GM23338 (cell line): ENCODE measurements at regions not wholly inside any gene's neighbourhood (a gene's known extent, or its start where the extent isn't known, plus 50 kb on each side); places are given as distances from the start of the nearest gene placed in this dataset.

Experiments
- ATAC-seq: fragments of 200-7000 bp; cut with Tn5 transposase; 3 replicates; pipeline ENCODE4 v1.9.1; 2020
- DNase-seq: peaks from one replicate; pipeline ENCODE4 v3.0.0-alpha.2; 2015; ENCODE audit warnings: low spot score
- H2AFZ ChIP-seq: fragments of 200-600 bp; sonication (generic); 2 replicates; pipeline ENCODE4 v1.8.0; 2016; ENCODE audit warnings: antibody characterized with exemption, mild to moderate bottlenecking, moderate library complexity
- H3F3A ChIP-seq: fragments of 200-600 bp; sonication (generic); replicated peaks from 2 replicates; pipeline ENCODE4 v1.8.0; 2017; ENCODE audit warnings: antibody characterized with exemption, mixed run types, low read depth
- H3K27ac ChIP-seq: fragments of 200-600 bp; sonication (generic); 2 replicates; pipeline ENCODE4 v1.6.1; 2016; ENCODE audit warnings: low read depth
- H3K27me3 ChIP-seq: fragments of 200-600 bp; sonication (generic); 2 replicates; pipeline ENCODE4 v1.8.0; 2016; ENCODE audit warnings: mild to moderate bottlenecking, mixed run types, moderate library complexity; ENCODE audit not compliant: insufficient read depth
- H3K36me3 ChIP-seq: fragments of 200-600 bp; sonication (generic); 2 replicates; pipeline ENCODE4 v1.8.0; 2016; ENCODE audit warnings: mild to moderate bottlenecking; ENCODE audit not compliant: insufficient read depth
- H3K4me1 ChIP-seq: fragments of 200-600 bp; sonication (generic); 2 replicates; pipeline ENCODE4 v1.8.0; 2016; ENCODE audit warnings: mild to moderate bottlenecking, moderate library complexity; ENCODE audit not compliant: insufficient read depth
- H3K4me2 ChIP-seq: fragments of 200-600 bp; sonication (generic); 2 replicates; pipeline ENCODE4 v1.7.1; 2017; ENCODE audit warnings: mixed run types
- H3K4me3 ChIP-seq: fragments of 200-600 bp; sonication (generic); 2 replicates; pipeline ENCODE4 v1.6.1; 2016; ENCODE audit warnings: mixed run types
- H3K79me2 ChIP-seq: fragments of 200-600 bp; sonication (generic); replicated peaks from 2 replicates; pipeline ENCODE4 v1.8.0; 2017; ENCODE audit warnings: mild to moderate bottlenecking; ENCODE audit not compliant: insufficient read depth
- H3K9me2 ChIP-seq: fragments of 200-600 bp; sonication (generic); 2 replicates; pipeline ENCODE4 v1.8.0; 2017; ENCODE audit not compliant: insufficient read depth
- H4K20me1 ChIP-seq: fragments of 200-600 bp; sonication (generic); replicated peaks from 2 replicates; pipeline ENCODE4 v1.8.0; 2017; ENCODE audit warnings: mild to moderate bottlenecking; ENCODE audit not compliant: insufficient read depth
- H3K27ac Mint-ChIP-seq: 2 replicates; pipeline ENCODE4 v1.8.0; 2020; ENCODE audit warnings: inconsistent platforms, mild to moderate bottlenecking, moderate library complexity, mixed read lengths
- H3K27me3 Mint-ChIP-seq: 3 replicates; pipeline ENCODE4 v1.8.0; 2022; ENCODE audit warnings: low read depth, mild to moderate bottlenecking, moderate library complexity, mixed read lengths, inconsistent platforms; ENCODE audit not compliant: insufficient read depth, poor library complexity
- H3K36me3 Mint-ChIP-seq: 3 replicates; pipeline ENCODE4 v1.8.0; 2021; ENCODE audit warnings: low read depth, mild to moderate bottlenecking, inconsistent platforms, moderate library complexity, mixed read lengths
- H3K4me1 Mint-ChIP-seq: 3 replicates; pipeline ENCODE4 v1.8.0; 2020; ENCODE audit warnings: mild to moderate bottlenecking, inconsistent platforms, mixed read lengths
- H3K4me3 Mint-ChIP-seq: 3 replicates; pipeline ENCODE4 v1.8.0; 2021; ENCODE audit warnings: moderate library complexity, mild to moderate bottlenecking, inconsistent platforms, mixed read lengths
- H3K9me3 Mint-ChIP-seq: 3 replicates; pipeline ENCODE4 v1.8.0; 2020; ENCODE audit warnings: moderate library complexity, mild to moderate bottlenecking, inconsistent platforms, mixed read lengths
- EZH2 ChIP-seq: fragments of 200-600 bp; sonication (generic); IDR thresholded peaks from one replicate; pipeline ENCODE4 v1.8.0; 2017; ENCODE audit warnings: antibody characterized with exemption, mild to moderate bottlenecking, low read depth; ENCODE audit not compliant: unreplicated experiment
- EZH2phosphoT487 ChIP-seq: fragments of 200-600 bp; sonication (generic); IDR thresholded peaks from one replicate; pipeline ENCODE4 v1.8.1; 2018; ENCODE audit warnings: antibody characterized with exemption; ENCODE audit not compliant: unreplicated experiment
- JUNB ChIP-seq: IDR thresholded peaks from one replicate; pipeline ENCODE4 v1.6.1; 2016; ENCODE audit warnings: antibody characterized with exemption; ENCODE audit not compliant: unreplicated experiment
- NANOG ChIP-seq: IDR thresholded peaks from 2 replicates; pipeline ENCODE4 v1.6.1; 2016; ENCODE audit warnings: antibody characterized with exemption, borderline replicate concordance
- STAT1 ChIP-seq: IDR thresholded peaks from one replicate; pipeline ENCODE4 v1.6.1; 2016; ENCODE audit warnings: antibody characterized with exemption; ENCODE audit not compliant: unreplicated experiment
- ZNF114 ChIP-seq: fragments of 250-450 bp; sonication (Bioruptor Pico); IDR thresholded peaks from 2 replicates; pipeline ENCODE4 v1.5.0; 2020; ENCODE audit warnings: mild to moderate bottlenecking, moderate library complexity
- ZNF331 ChIP-seq: fragments of 250-450 bp; sonication (Bioruptor Pico); IDR thresholded peaks from 2 replicates; pipeline ENCODE4 v1.5.0; 2020; ENCODE audit warnings: low read depth, mild to moderate bottlenecking, moderate library complexity
- TF ChIP-seq, protein P1 (sequence below), 2 experiments: fragments of 200-600 bp in 1 of 2; sonication (generic) in 1 of 2; conservative IDR thresholded peaks; 2 replicates each; pipeline versions ENCODE4 v1.5.1 to v1.6.1; 2016 to 2017; ENCODE audit warnings: antibody characterized with exemption in 2 of 2, low read depth in 2 of 2, mild to moderate bottlenecking in 2 of 2, moderate library complexity in 1 of 2
- TF ChIP-seq, protein P2 (sequence below): IDR thresholded peaks from one replicate; pipeline ENCODE4 v1.6.1; 2018; ENCODE audit warnings: antibody characterized with exemption; ENCODE audit not compliant: unreplicated experiment
- TF ChIP-seq, protein P3 (sequence below): IDR thresholded peaks from 2 replicates; pipeline ENCODE4 v1.6.1; 2016; ENCODE audit warnings: antibody characterized with exemption
- TF ChIP-seq, protein P4 (sequence below): fragments of 250-450 bp; sonication (Bioruptor Pico); IDR thresholded peaks from 2 replicates; pipeline ENCODE4 v1.5.0; 2020; ENCODE audit warnings: mild to moderate bottlenecking, moderate library complexity

DNA sequence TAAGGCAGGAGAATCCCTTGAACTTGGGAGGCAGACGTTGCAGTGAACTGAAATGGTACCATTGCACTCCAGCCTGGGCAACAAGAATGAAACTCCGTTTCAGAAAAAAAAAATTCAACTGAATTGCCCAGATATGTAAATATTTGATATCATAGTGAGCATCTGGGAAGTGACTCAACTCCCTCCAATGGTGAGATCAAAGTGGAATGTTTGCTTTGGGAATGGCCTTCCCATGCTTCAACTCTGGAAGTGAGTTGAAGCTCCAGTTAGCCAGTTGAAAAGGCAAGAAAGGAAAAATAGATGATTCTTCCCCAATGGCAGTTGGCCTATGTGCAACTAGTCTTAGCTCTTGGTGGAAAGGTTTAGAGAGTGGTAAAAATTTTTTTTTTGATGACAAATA, 131.6 kb upstream of the CMC1 start:
- H3K4me3 Mint-ChIP-seq: no peak overlapping the region
- Histone ChIP-seq H2AFZ (no peak overlapping the region), H3K36me3 (no peaks in the 10 kb centered on the region), H4K20me1 (no peaks in the 10 kb centered on the region), H3K4me1 (no peaks in the 10 kb centered on the region), H3K4me3 (no peak overlapping the region), H3K79me2 (no peaks in the 10 kb centered on the region), H3K9me2 (peaks cover 9% of the 10 kb centered on the region), H3K4me2 (no peak overlapping the region), H3F3A (no peaks in the 10 kb centered on the region), H3K27me3 (no peaks in the 10 kb centered on the region), H3K27ac (no peak overlapping the region)
- H3K36me3 Mint-ChIP-seq: peaks cover 2% of the 10 kb centered on the region
- no peaks in the 10 kb centered on the region for H3K4me1 Mint-ChIP-seq
- H3K27ac Mint-ChIP-seq: no peak overlapping the region
- ATAC-seq (no peak), DNase-seq (no peak)
- no peaks in the 10 kb centered on the region for H3K27me3 Mint-ChIP-seq
- TF ChIP-seq EZH2 (no peak), ZNF331 (CRISPR knock-in tag) (no peak), JUNB (no peak), STAT1 (no peak), EZH2phosphoT487 (no peak), NANOG (no peak), ZNF114 (CRISPR knock-in tag) (no peak)
- TF ChIP-seq, protein P1, sequence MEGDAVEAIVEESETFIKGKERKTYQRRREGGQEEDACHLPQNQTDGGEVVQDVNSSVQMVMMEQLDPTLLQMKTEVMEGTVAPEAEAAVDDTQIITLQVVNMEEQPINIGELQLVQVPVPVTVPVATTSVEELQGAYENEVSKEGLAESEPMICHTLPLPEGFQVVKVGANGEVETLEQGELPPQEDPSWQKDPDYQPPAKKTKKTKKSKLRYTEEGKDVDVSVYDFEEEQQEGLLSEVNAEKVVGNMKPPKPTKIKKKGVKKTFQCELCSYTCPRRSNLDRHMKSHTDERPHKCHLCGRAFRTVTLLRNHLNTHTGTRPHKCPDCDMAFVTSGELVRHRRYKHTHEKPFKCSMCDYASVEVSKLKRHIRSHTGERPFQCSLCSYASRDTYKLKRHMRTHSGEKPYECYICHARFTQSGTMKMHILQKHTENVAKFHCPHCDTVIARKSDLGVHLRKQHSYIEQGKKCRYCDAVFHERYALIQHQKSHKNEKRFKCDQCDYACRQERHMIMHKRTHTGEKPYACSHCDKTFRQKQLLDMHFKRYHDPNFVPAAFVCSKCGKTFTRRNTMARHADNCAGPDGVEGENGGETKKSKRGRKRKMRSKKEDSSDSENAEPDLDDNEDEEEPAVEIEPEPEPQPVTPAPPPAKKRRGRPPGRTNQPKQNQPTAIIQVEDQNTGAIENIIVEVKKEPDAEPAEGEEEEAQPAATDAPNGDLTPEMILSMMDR (conservative IDR thresholded peaks at IDR 0.05; ENCODE audit: low read depth in 2 of 2): no peak
- TF ChIP-seq, protein P2, sequence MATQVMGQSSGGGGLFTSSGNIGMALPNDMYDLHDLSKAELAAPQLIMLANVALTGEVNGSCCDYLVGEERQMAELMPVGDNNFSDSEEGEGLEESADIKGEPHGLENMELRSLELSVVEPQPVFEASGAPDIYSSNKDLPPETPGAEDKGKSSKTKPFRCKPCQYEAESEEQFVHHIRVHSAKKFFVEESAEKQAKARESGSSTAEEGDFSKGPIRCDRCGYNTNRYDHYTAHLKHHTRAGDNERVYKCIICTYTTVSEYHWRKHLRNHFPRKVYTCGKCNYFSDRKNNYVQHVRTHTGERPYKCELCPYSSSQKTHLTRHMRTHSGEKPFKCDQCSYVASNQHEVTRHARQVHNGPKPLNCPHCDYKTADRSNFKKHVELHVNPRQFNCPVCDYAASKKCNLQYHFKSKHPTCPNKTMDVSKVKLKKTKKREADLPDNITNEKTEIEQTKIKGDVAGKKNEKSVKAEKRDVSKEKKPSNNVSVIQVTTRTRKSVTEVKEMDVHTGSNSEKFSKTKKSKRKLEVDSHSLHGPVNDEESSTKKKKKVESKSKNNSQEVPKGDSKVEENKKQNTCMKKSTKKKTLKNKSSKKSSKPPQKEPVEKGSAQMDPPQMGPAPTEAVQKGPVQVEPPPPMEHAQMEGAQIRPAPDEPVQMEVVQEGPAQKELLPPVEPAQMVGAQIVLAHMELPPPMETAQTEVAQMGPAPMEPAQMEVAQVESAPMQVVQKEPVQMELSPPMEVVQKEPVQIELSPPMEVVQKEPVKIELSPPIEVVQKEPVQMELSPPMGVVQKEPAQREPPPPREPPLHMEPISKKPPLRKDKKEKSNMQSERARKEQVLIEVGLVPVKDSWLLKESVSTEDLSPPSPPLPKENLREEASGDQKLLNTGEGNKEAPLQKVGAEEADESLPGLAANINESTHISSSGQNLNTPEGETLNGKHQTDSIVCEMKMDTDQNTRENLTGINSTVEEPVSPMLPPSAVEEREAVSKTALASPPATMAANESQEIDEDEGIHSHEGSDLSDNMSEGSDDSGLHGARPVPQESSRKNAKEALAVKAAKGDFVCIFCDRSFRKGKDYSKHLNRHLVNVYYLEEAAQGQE: no peak
- TF ChIP-seq, protein P3, sequence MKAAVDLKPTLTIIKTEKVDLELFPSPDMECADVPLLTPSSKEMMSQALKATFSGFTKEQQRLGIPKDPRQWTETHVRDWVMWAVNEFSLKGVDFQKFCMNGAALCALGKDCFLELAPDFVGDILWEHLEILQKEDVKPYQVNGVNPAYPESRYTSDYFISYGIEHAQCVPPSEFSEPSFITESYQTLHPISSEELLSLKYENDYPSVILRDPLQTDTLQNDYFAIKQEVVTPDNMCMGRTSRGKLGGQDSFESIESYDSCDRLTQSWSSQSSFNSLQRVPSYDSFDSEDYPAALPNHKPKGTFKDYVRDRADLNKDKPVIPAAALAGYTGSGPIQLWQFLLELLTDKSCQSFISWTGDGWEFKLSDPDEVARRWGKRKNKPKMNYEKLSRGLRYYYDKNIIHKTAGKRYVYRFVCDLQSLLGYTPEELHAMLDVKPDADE: no peak
- TF ChIP-seq, protein P4, sequence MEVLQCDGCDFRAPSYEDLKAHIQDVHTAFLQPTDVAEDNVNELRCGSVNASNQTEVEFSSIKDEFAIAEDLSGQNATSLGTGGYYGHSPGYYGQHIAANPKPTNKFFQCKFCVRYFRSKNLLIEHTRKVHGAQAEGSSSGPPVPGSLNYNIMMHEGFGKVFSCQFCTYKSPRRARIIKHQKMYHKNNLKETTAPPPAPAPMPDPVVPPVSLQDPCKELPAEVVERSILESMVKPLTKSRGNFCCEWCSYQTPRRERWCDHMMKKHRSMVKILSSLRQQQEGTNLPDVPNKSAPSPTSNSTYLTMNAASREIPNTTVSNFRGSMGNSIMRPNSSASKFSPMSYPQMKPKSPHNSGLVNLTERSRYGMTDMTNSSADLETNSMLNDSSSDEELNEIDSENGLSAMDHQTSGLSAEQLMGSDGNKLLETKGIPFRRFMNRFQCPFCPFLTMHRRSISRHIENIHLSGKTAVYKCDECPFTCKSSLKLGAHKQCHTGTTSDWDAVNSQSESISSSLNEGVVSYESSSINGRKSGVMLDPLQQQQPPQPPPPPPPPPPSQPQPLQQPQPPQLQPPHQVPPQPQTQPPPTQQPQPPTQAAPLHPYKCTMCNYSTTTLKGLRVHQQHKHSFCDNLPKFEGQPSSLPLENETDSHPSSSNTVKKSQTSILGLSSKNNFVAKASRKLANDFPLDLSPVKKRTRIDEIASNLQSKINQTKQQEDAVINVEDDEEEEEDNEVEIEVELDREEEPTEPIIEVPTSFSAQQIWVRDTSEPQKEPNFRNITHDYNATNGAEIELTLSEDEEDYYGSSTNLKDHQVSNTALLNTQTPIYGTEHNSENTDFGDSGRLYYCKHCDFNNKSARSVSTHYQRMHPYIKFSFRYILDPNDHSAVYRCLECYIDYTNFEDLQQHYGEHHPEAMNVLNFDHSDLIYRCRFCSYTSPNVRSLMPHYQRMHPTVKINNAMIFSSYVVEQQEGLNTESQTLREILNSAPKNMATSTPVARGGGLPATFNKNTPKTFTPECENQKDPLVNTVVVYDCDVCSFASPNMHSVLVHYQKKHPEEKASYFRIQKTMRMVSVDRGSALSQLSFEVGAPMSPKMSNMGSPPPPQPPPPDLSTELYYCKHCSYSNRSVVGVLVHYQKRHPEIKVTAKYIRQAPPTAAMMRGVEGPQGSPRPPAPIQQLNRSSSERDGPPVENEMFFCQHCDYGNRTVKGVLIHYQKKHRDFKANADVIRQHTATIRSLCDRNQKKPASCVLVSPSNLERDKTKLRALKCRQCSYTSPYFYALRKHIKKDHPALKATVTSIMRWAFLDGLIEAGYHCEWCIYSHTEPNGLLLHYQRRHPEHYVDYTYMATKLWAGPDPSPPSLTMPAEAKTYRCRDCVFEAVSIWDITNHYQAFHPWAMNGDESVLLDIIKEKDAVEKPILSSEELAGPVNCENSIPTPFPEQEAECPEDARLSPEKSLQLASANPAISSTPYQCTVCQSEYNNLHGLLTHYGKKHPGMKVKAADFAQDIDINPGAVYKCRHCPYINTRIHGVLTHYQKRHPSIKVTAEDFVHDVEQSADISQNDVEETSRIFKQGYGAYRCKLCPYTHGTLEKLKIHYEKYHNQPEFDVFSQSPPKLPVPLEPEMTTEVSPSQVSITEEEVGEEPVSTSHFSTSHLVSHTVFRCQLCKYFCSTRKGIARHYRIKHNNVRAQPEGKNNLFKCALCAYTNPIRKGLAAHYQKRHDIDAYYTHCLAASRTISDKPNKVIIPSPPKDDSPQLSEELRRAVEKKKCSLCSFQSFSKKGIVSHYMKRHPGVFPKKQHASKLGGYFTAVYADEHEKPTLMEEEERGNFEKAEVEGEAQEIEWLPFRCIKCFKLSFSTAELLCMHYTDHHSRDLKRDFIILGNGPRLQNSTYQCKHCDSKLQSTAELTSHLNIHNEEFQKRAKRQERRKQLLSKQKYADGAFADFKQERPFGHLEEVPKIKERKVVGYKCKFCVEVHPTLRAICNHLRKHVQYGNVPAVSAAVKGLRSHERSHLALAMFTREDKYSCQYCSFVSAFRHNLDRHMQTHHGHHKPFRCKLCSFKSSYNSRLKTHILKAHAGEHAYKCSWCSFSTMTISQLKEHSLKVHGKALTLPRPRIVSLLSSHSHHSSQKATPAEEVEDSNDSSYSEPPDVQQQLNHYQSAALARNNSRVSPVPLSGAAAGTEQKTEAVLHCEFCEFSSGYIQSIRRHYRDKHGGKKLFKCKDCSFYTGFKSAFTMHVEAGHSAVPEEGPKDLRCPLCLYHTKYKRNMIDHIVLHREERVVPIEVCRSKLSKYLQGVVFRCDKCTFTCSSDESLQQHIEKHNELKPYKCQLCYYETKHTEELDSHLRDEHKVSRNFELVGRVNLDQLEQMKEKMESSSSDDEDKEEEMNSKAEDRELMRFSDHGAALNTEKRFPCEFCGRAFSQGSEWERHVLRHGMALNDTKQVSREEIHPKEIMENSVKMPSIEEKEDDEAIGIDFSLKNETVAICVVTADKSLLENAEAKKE: no peak
- peaks cover 2% of the 10 kb centered on the region for H3K9me3 Mint-ChIP-seq
